ENCODE measurements at regions not wholly inside any gene's neighbourhood (a gene's known extent, or its start where the extent isn't known, plus 50 kb on each side); places are given as distances from the start of the nearest gene placed in this dataset.

- no peaks in the 10 kb centered on the region for H3K27me3 Mint-ChIP-seq (ENCODE audit: low read depth)
- Histone ChIP-seq H3K9me3 (ENCODE audit: control insufficient read depth, low read depth, low read length) (no peaks in the 10 kb centered on the region), H4K20me1 (ENCODE audit: control insufficient read depth, insufficient read depth, insufficient read length) (no peaks in the 10 kb centered on the region), H3K79me2 (ENCODE audit: insufficient read depth, low read length) (no peaks in the 10 kb centered on the region; the same call in 1 of the 2 replicates), H3K4ac (ENCODE audit: low read depth, low read length) (no peak overlapping the region), H3K23me2 (ENCODE audit: insufficient read length, low read depth, low read length, poor library complexity, severe bottlenecking) (no peaks in the 10 kb centered on the region), H3T11ph (ENCODE audit: low read length) (no peak overlapping the region), H3K27ac (ENCODE audit: insufficient read length, low read depth, low read length) (no peak overlapping the region), H3K27me3 (ENCODE audit: insufficient read depth, low read length) (no peaks in the 10 kb centered on the region), H3K4me1 (ENCODE audit: insufficient read depth, low read length) (peaks cover 24% of the 10 kb centered on the region; the same call in 1 of the 2 replicates), H2BK15ac (ENCODE audit: low read depth, low read length) (no peak overlapping the region), H3K18ac (ENCODE audit: insufficient read length, low read depth, low read length) (no peak overlapping the region), H4K8ac (replicated peaks; ENCODE audit: insufficient read length, low read depth, low read length) (no peak overlapping the region), H2BK12ac (ENCODE audit: insufficient read length, low read depth, low read length) (no peak overlapping the region), H2BK20ac (ENCODE audit: low read depth, low read length, poor library complexity, severe bottlenecking) (no peak overlapping the region), H3K23ac (ENCODE audit: insufficient read length, low read depth, low read length) (no peak overlapping the region), H2AK5ac (ENCODE audit: insufficient read length, low read length) (no peak overlapping the region), H3K79me1 (ENCODE audit: insufficient read depth, low read depth, low read length, poor library complexity, severe bottlenecking) (peaks cover 2% of the 10 kb centered on the region), H3K9ac (ENCODE audit: extremely low read depth, insufficient read length, low read length) (no peak overlapping the region), H4K91ac (ENCODE audit: insufficient read length, low read depth, low read length) (no peak overlapping the region), H3K14ac (ENCODE audit: insufficient read depth, low read length) (0 out of 2 replicates have a peak overlapping the region, but pooled peaks have one; percentile 34), H4K5ac (ENCODE audit: insufficient read length, low read depth, low read length) (no peak overlapping the region), H3K4me2 (ENCODE audit: insufficient read depth, insufficient read length, low read length) (no peak overlapping the region), H2BK5ac (ENCODE audit: insufficient read length, low read length) (no peak overlapping the region), H2BK120ac (ENCODE audit: low read depth, low read length, poor library complexity, severe bottlenecking) (no peak overlapping the region), H3K56ac (ENCODE audit: insufficient read length, low read depth, low read length) (no peak overlapping the region), H2AFZ (ENCODE audit: low read length) (no peak overlapping the region)
- DNase-seq: no peak
- H3K4me1 Mint-ChIP-seq: peaks cover 44 to 46% of the 10 kb centered on the region in 2 experiments
- no CpG with 5 or more reads among the region's 2 CpGs for WGBS (ENCODE audit: extremely low coverage, insufficient read length, low lambda C conversion rate)
- TF ChIP-seq CTCF (conservative IDR thresholded peaks at IDR 0.05): no peak
- peaks cover 2 to 8% (median 7%) of the 10 kb centered on the region in 3 experiments; a peak in 4 of 7 replicates for H3K36me3 Mint-ChIP-seq (ENCODE audit: insufficient read depth in 1 of 3, low read depth in 3 of 3)
- H3K27ac Mint-ChIP-seq: peak overlapping the region in 1 of 3 experiments; percentile 77; a peak in 1 of 7 replicates
- peaks cover 0 to 10% of the 10 kb centered on the region in 2 experiments; a peak in 2 of 5 replicates for H3K9me3 Mint-ChIP-seq
- H3K4me3 Mint-ChIP-seq: no peak overlapping the region
Observed at GRCh38 chr6:14968056-14968637, 277.7 kb upstream of the JARID2 start.
